IMR-90 (cell line): ENCODE measurements at regions not wholly inside any gene's neighbourhood (a gene's known extent, or its start where the extent isn't known, plus 50 kb on each side); places are given as distances from the start of the nearest gene placed in this dataset.

Experiments
- ATAC-seq: fragments of 200-7000 bp; cut with Tn5 transposase; 2 replicates; pipeline ENCODE4 v1.9.1; 2020; ENCODE audit warnings: low read depth, mild to moderate bottlenecking, moderate library complexity
- BruUV-seq: library from RNA; stranded (reverse); fragments of 400-500 nt; replicated peaks from 2 replicates; lab custom pipeline; 2021; lab: Mats Ljungman, UMichigan
- CTCF ChIA-PET: fragments of 300-600 bp; formaldehyde crosslinking; extraction: SDS; loops from one replicate; lab custom pipeline; 2021; ENCODE audit warnings: antibody characterized with exemption; lab: Yijun Ruan, JAX
- POLR2A ChIA-PET: fragments of 300-600 bp; sonication (Branson Sonifier 250); formaldehyde crosslinking; loops from one replicate; lab custom pipeline; 2022; ENCODE audit warnings: antibody characterized with exemption; ENCODE audit not compliant: unreplicated experiment; lab: Charles Lee
- DNase-seq: peaks from one replicate; pipeline ENCODE4 v3.0.0; 2013
- H2AFZ ChIP-seq: replicated peaks from 2 replicates; pipeline ENCODE3; 2013; ENCODE audit warnings: low read length, mild to moderate bottlenecking; ENCODE audit not compliant: poor library complexity
- H2AK5ac ChIP-seq: 2 replicates; pipeline ENCODE4 v1.6.1; 2013; ENCODE audit warnings: low read depth, low read length, inconsistent platforms
- H2AK9ac ChIP-seq: replicated peaks from 2 replicates; pipeline ENCODE3; 2013; ENCODE audit warnings: mild to moderate bottlenecking, low read depth, low read length, moderate library complexity; ENCODE audit not compliant: poor library complexity
- H2BK120ac ChIP-seq: 2 replicates; pipeline ENCODE4 v1.6.1; 2013; ENCODE audit warnings: low read depth, low read length, inconsistent platforms
- H2BK15ac ChIP-seq: 3 replicates; pipeline ENCODE4 v1.6.1; 2013; ENCODE audit warnings: low read depth, low read length, inconsistent platforms
- H2BK20ac ChIP-seq: 2 replicates; pipeline ENCODE4 v1.6.1; 2013; ENCODE audit warnings: low read depth, mild to moderate bottlenecking, inconsistent platforms, low read length, moderate library complexity
- H2BK5ac ChIP-seq: 2 replicates; pipeline ENCODE4 v1.6.1; 2013; ENCODE audit warnings: mild to moderate bottlenecking, low read depth, low read length, inconsistent platforms; ENCODE audit not compliant: poor library complexity, severe bottlenecking
- H3K14ac ChIP-seq: replicated peaks from 2 replicates; pipeline ENCODE4 v1.6.1; 2013; ENCODE audit warnings: low read depth, low read length, inconsistent platforms
- H3K18ac ChIP-seq: 2 replicates; pipeline ENCODE4 v1.6.1; 2013; ENCODE audit warnings: low read depth, low read length, control low read depth
- H3K23ac ChIP-seq: 2 replicates; pipeline ENCODE4 v1.6.1; 2013; ENCODE audit warnings: low read depth, low read length, inconsistent platforms
- H3K27ac ChIP-seq: 2 replicates; pipeline ENCODE4 v1.5.1; 2013; ENCODE audit warnings: mild to moderate bottlenecking, control low read depth, low read length; ENCODE audit not compliant: insufficient read depth
- H3K27me3 ChIP-seq: 2 replicates; pipeline ENCODE4 v1.6.1; 2013; ENCODE audit warnings: low read length; ENCODE audit not compliant: control insufficient read depth, insufficient read depth
- H3K36me3 ChIP-seq: 2 replicates; pipeline ENCODE4 v1.6.1; 2013; ENCODE audit warnings: low read length, mixed read lengths; ENCODE audit not compliant: control insufficient read depth, insufficient read depth
- H3K4ac ChIP-seq: 2 replicates; pipeline ENCODE4 v1.6.1; 2013; ENCODE audit warnings: low read depth, low read length, inconsistent platforms
- H3K4me1 ChIP-seq: 2 replicates; pipeline ENCODE4 v1.6.1; 2013; ENCODE audit warnings: low read length, mixed read lengths; ENCODE audit not compliant: control insufficient read depth, insufficient read depth
- H3K4me2 ChIP-seq: 2 replicates; pipeline ENCODE4 v1.6.1; 2013; ENCODE audit warnings: low read depth, mild to moderate bottlenecking, control low read depth, low read length, moderate library complexity
- H3K4me3 ChIP-seq: 2 replicates; pipeline ENCODE4 v1.5.1; 2013; ENCODE audit warnings: low read depth, mild to moderate bottlenecking, control low read depth, low read length, moderate library complexity; ENCODE audit not compliant: insufficient read depth
- H3K56ac ChIP-seq: 2 replicates; pipeline ENCODE4 v1.6.1; 2013; ENCODE audit warnings: low read length, inconsistent platforms; ENCODE audit not compliant: insufficient read depth; ENCODE audit errors: extremely low read depth
- H3K79me1 ChIP-seq, 2 experiments: 2 replicates each; pipeline ENCODE4 v1.6.1; 2013; ENCODE audit warnings: low read length in 2 of 2, inconsistent platforms in 1 of 2, low read depth in 1 of 2
- H3K9ac ChIP-seq: 2 replicates; pipeline ENCODE4 v1.6.1; 2013; ENCODE audit warnings: low read depth, low read length, control low read depth
- H3K9me1 ChIP-seq: 2 replicates; pipeline ENCODE4 v1.6.1; 2013; ENCODE audit warnings: low read length, inconsistent platforms; ENCODE audit not compliant: insufficient read depth
- H3K9me3 ChIP-seq: 2 replicates; pipeline ENCODE4 v1.6.1; 2013; ENCODE audit warnings: low read length; ENCODE audit not compliant: control insufficient read depth, insufficient read depth
- H4K20me1 ChIP-seq: 2 replicates; pipeline ENCODE4 v1.6.1; 2013; ENCODE audit warnings: low read length, inconsistent platforms; ENCODE audit not compliant: insufficient read depth
- H4K5ac ChIP-seq: 2 replicates; pipeline ENCODE4 v1.6.1; 2013; ENCODE audit warnings: mild to moderate bottlenecking, low read depth, low read length, control low read depth
- H4K8ac ChIP-seq, 2 experiments: 2 replicates each; pipeline ENCODE4 v1.6.1; 2013; ENCODE audit warnings: low read depth in 2 of 2, low read length in 2 of 2, control low read depth in 1 of 2, inconsistent platforms in 1 of 2
- H4K91ac ChIP-seq: 2 replicates; pipeline ENCODE4 v1.6.1; 2013; ENCODE audit warnings: low read depth, low read length, inconsistent platforms; ENCODE audit not compliant: insufficient read depth
- CHD1 ChIP-seq: IDR thresholded peaks from 2 replicates; pipeline ENCODE4 v1.6.1; 2012; ENCODE audit warnings: low read depth, low read length, improper control_type of control experiment
- CTCF ChIP-seq: conservative IDR thresholded peaks from 2 replicates; pipeline ENCODE4 v1.5.1; 2012; ENCODE audit warnings: mild to moderate bottlenecking, low read depth, low read length, improper control_type of control experiment
- MAFK ChIP-seq: IDR thresholded peaks from 2 replicates; pipeline ENCODE4 v1.6.1; 2012; ENCODE audit warnings: low read depth, low read length, improper control_type of control experiment
- SMC3 ChIP-seq: fragments of 150-350 bp; IDR thresholded peaks from 2 replicates; pipeline ENCODE4 v1.6.1; 2016; ENCODE audit warnings: low read depth, mild to moderate bottlenecking, antibody characterized with exemption, low read length, moderate library complexity
- WGBS, 2 experiments: methylation state at CpG; one replicate each; pipeline versions ENCODE4 v1.1.5 to v1.1.7; 2013; ENCODE audit warnings: missing lambda C conversion rate in 2 of 2; ENCODE audit not compliant: insufficient read length in 1 of 2; ENCODE audit errors: extremely low coverage in 2 of 2; 5-methylcytosine and 5-hydroxymethylcytosine counted together
- dilution Hi-C: fragments of 300-500 bp; cut with HindIII; formaldehyde crosslinking; loops from one replicate; pipeline ENCODE4 v1.14.3; 2018; ENCODE audit warnings: low sequenced_read_pairs; ENCODE audit not compliant: unreplicated experiment
- in situ Hi-C: fragments of 300-500 bp; cut with MboI; formaldehyde crosslinking; loops from 3 replicates; pipeline ENCODE4 v1.14.3; 2019; ENCODE audit warnings: low sequenced_read_pairs, inconsistent platforms, mixed read lengths
- intact Hi-C: fragments of 100-400 bp; cut with micrococcal nuclease; formaldehyde crosslinking; loops from 2 replicates; pipeline ENCODE4 v1.10.0; 2022

- H4K5ac ChIP-seq = no peak overlapping the region
- POLR2A ChIA-PET = no interaction called here
- no peaks in the 10 kb centered on the region for H3K36me3 ChIP-seq
- no peaks in the 10 kb centered on the region for H4K20me1 ChIP-seq
- no peak overlapping the region for H2BK15ac ChIP-seq
- CTCF ChIA-PET = interaction anchor here (0.7 to 1.0 kb wide), 2 partner anchors 56 to 895 kb away, joined by 3 to 5 read pairs; no protein-coding TSS in a partner anchor
- H3K4me1 ChIP-seq = no peaks in the 10 kb centered on the region
- no peak overlapping the region for H2BK5ac ChIP-seq
- ATAC-seq (no peak), DNase-seq (no peak)
- no peak overlapping the region for H2AK5ac ChIP-seq
- H3K27me3 ChIP-seq = peaks cover 37% of the 10 kb centered on the region
- BruUV-seq = no TSS peak
- H2AFZ ChIP-seq = no peak overlapping the region
- H3K9me1 ChIP-seq = 0 out of 2 replicates have a peak, but pooled peaks cover 3% of the 10 kb centered on the region
- H3K4me2 ChIP-seq = no peak overlapping the region
- intact Hi-C loops = loop anchor here (5.0 kb wide), 1 partner anchor 154 kb away; no protein-coding TSS in a partner anchor
- no peak overlapping the region for H3K56ac ChIP-seq
- no peak overlapping the region for H2AK9ac ChIP-seq
- in situ Hi-C loops = no loop called here
- no peak overlapping the region for H3K4ac ChIP-seq
- no peaks in the 10 kb centered on the region for H3K79me1 ChIP-seq
- no peak overlapping the region for H3K23ac ChIP-seq
- no peak overlapping the region for H4K91ac ChIP-seq
- WGBS, 2 experiments = 17% methylated on average over 1 of the region's 6 CpGs; no CpG with 5 or more reads in 1 of the 2 experiments
- dilution Hi-C loops = no loop called here
- no peak overlapping the region for H3K9ac ChIP-seq
- H3K18ac ChIP-seq = no peak overlapping the region
- no peak overlapping the region for H2BK20ac ChIP-seq
- H3K14ac ChIP-seq = no peak overlapping the region
- no peak for TF ChIP-seq CHD1
- no peak for TF ChIP-seq MAFK
- no peak for TF ChIP-seq CTCF
- no peak for TF ChIP-seq SMC3
- no peak overlapping the region for H2BK120ac ChIP-seq
- H3K27ac ChIP-seq = no peak overlapping the region
- H3K9me3 ChIP-seq = no peaks in the 10 kb centered on the region
- H4K8ac ChIP-seq = no peak overlapping the region
- no peak overlapping the region for H3K4me3 ChIP-seq
Measured at GRCh38 chr6:2467929-2468600, 222.7 kb upstream of the GMDS start.
